ENCODE measurements at regions not wholly inside any gene's neighbourhood (a gene's known extent, or its start where the extent isn't known, plus 50 kb on each side); places are given as distances from the start of the nearest gene placed in this dataset.

- TF ChIP-seq POLR2AphosphoS5 (IDR thresholded peaks at IDR 0.05; ENCODE audit: low read depth, low read length) (no peak), POLR2A (IDR thresholded peaks at IDR 0.05; ENCODE audit: low read depth, low read length) (no peak), PAX5 (IDR thresholded peaks at IDR 0.05; ENCODE audit: insufficient read depth, low read length, severe bottlenecking) (no peak), TAF1 (IDR thresholded peaks at IDR 0.05; ENCODE audit: low read depth, low read length) (no peak), SPI1 (IDR thresholded peaks at IDR 0.05; ENCODE audit: low read depth, low read length) (no peak), POU2F2 (IDR thresholded peaks at IDR 0.05; ENCODE audit: low read depth, low read length) (no peak)
These were observed 931.2 kb downstream of the MCTP2 start for GRCh38 chr15:95162531-95162930.

Data from GM12891 (cell line).